Kidney epithelial cell (primary cell): ENCODE measurements at regions not wholly inside any gene's neighbourhood (a gene's known extent, or its start where the extent isn't known, plus 50 kb on each side); places are given as distances from the start of the nearest gene placed in this dataset.

Source experiments
- DNase-seq: peaks from one replicate; pipeline ENCODE4 v3.0.0-alpha.2; 2010; ENCODE audit warnings: low read depth
- H3K27me3 ChIP-seq: 2 replicates; pipeline ENCODE4 v1.6.0; 2011; ENCODE audit warnings: low read length; ENCODE audit not compliant: control insufficient read depth, insufficient read depth
- H3K36me3 ChIP-seq: 2 replicates; pipeline ENCODE4 v1.5.1; 2011; ENCODE audit warnings: low read length; ENCODE audit not compliant: control insufficient read depth, insufficient read depth
- H3K4me3 ChIP-seq: 2 replicates; pipeline ENCODE4 v1.5.1; 2011; ENCODE audit warnings: low read depth, mild to moderate bottlenecking, control low read depth, low read length
- TF ChIP-seq, protein P1 (sequence below): IDR thresholded peaks from 2 replicates; pipeline ENCODE4 v1.5.1; 2011; ENCODE audit warnings: mild to moderate bottlenecking, moderate library complexity, low read length, control low read depth, inconsistent platforms; ENCODE audit not compliant: insufficient read depth, poor library complexity, severe bottlenecking

- TF ChIP-seq, protein P1, sequence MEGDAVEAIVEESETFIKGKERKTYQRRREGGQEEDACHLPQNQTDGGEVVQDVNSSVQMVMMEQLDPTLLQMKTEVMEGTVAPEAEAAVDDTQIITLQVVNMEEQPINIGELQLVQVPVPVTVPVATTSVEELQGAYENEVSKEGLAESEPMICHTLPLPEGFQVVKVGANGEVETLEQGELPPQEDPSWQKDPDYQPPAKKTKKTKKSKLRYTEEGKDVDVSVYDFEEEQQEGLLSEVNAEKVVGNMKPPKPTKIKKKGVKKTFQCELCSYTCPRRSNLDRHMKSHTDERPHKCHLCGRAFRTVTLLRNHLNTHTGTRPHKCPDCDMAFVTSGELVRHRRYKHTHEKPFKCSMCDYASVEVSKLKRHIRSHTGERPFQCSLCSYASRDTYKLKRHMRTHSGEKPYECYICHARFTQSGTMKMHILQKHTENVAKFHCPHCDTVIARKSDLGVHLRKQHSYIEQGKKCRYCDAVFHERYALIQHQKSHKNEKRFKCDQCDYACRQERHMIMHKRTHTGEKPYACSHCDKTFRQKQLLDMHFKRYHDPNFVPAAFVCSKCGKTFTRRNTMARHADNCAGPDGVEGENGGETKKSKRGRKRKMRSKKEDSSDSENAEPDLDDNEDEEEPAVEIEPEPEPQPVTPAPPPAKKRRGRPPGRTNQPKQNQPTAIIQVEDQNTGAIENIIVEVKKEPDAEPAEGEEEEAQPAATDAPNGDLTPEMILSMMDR = no peak
- Histone ChIP-seq H3K4me3 (no peak overlapping the region), H3K36me3 (no peaks in the 10 kb centered on the region), H3K27me3 (no peaks in the 10 kb centered on the region)
- DNase-seq = no peak
Observed at GRCh38 chr13:75101348-75101747, 380.6 kb downstream of the TBC1D4 start.

DNA sequence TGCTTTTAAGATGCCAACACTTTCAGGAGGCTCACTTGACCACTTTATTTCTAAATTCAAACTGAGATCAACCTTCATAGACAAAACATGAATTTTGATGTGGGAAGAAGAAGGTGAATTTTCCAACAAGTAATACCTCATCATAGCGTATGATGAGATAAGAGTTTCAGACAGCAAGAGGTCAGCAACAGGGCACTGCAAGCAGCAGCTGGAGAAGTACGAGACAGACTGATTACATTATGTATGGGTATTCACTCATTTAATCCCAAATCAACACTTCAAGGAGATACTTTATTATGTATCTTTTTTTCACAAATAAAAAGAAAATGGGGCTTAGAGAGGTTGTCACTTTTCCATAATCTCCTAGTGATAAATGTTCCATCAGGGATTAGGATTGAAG lies 389.8 kb downstream of the TBC1D4 start:
- Histone ChIP-seq H3K27me3 (no peaks in the 10 kb centered on the region), H3K36me3 (no peaks in the 10 kb centered on the region), H3K4me3 (no peak overlapping the region)
- TF ChIP-seq, protein P1 = no peak
- DNase-seq = no peak

DNA sequence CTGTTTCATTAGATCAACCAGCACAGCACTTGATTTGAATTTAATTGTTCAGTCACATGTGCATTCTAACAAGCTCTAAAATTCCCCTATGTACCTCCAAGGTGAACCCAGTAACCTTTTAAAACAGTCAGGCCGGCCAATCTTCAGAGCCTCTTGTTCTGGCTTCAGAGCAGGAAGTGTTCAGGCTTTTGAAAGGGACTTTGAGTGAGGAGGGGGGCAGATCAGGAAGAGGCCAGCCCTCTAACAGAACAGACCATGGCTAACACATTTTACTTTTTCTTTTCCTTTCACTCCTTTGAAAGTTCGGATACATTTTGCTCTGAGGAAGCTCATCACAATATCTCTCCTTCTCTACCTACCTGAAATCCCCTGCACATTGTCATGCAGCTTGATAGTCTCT lies 390.3 kb downstream of the TBC1D4 start:
- Histone ChIP-seq H3K4me3 (no peak overlapping the region), H3K36me3 (no peaks in the 10 kb centered on the region), H3K27me3 (no peaks in the 10 kb centered on the region)
- no peak for DNase-seq
- TF ChIP-seq, protein P1 = no peak

DNA sequence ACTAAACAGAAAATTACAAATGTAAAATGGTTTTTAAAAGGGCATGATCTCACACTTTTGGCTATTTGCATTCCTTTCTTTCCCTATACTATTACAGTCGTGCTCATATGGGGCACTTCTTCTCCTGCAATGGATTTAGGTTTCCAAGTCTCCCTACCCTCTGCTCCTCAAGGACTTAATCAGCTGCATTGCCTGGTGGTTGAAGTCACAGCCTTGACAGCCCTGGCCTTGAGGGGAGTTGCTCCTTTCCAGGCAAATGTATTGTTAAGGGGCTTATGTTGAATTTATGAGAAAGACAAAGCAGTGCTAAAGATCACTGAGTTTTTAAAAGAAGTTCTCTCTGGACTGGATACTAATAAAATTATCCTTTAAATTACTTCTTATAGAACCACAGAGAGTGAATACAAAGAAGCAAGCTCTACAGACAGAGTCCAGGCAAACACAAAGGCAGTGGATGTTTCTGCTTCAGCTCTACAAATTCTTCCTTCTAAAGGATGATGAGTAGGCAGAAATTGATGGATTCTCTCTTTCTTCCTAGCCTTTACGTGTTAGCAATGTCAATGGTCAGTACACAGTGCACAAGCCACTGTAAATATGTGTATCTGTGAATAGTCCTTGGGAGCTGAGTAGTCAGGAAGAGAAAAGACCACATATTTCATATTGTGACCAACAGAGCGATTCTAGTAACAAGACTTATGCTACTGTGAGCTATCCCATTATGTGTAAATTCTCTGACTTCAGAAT lies 390.9 kb downstream of the TBC1D4 start:
- Histone ChIP-seq H3K4me3 (no peak overlapping the region), H3K27me3 (no peaks in the 10 kb centered on the region), H3K36me3 (no peaks in the 10 kb centered on the region)
- TF ChIP-seq, protein P1 = no peak
- no peak for DNase-seq

DNA sequence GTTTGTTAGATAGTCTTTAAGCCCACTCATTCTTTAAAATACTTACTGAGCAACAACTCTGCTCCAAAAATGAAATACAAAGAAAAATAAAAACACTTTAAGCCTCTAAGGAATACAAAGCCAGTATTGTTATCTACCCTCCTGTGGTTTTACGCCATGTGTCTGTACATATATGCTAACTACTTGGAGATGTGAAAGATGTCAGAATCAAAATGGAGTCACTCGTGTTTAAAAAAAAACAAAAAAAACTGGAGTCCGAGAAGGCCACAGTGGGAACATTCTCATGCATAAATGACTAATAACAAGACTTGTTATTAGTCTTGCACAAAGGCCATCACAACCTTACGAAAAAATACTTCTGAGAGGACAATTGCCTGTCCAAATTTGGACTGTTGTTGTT lies 393.1 kb downstream of the TBC1D4 start:
- no peaks in the 10 kb centered on the region for H3K36me3 ChIP-seq
- TF ChIP-seq, protein P1 = no peak
- no peak overlapping the region for H3K4me3 ChIP-seq
- no peaks in the 10 kb centered on the region for H3K27me3 ChIP-seq
- no peak for DNase-seq

DNA sequence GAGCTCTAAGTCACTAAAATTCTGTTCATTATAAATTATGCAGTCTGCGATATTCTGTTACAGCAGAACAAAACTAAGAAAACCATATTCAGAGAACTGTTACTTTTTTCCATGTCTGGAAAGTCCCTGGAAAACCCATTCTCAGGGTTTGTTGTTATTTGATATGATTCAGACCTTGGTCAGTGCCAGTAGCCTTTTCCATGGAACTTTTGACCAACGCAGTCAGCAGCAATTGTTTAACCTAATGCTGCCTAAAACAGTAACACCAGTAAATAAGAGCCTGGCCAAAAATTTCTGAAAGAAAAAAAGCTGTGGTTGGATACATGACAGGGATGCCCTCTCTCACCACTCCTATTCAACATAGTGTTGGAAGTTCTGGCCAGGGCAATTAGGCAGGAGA lies 402.7 kb downstream of the TBC1D4 start:
- peak; percentile 19 for DNase-seq
- Histone ChIP-seq H3K4me3 (no peak overlapping the region), H3K36me3 (no peaks in the 10 kb centered on the region), H3K27me3 (no peaks in the 10 kb centered on the region)
- TF ChIP-seq, protein P1 = no peak
